ENCODE measurements at regions not wholly inside any gene's neighbourhood (a gene's known extent, or its start where the extent isn't known, plus 50 kb on each side); places are given as distances from the start of the nearest gene placed in this dataset.

DNA sequence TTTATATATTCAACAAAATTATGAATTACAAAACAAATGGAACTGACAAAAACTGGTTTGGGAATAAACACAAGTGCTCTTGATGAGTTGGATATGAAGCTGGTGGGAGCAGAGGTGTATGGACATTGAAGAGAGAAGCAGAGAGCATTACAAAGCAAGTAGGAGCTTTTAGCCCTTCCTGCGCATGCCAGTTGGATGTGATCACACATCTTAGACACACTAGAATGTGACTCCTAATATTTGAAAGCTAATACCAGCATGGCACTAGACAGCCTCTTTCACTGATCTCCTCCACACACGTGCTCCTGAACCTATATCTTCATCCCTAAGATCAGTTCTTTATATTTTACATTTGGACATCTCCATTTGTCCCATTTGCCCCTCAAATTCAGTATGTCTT is 298.1 kb downstream of the MTX2 start:
- H3K9me3 ChIP-seq (ENCODE audit: severe bottlenecking): no peaks in the 10 kb centered on the region
- H3K27ac ChIP-seq: no peak overlapping the region
- peaks cover 85% of the 10 kb centered on the region for H3K27me3 ChIP-seq (ENCODE audit: insufficient read depth, low read depth, severe bottlenecking)
- H3K36me3 ChIP-seq: no peaks in the 10 kb centered on the region
- DNase-seq: no peak
- H3K4me3 ChIP-seq (ENCODE audit: low read depth, low read length): no peak overlapping the region
- TF ChIP-seq, protein P1, sequence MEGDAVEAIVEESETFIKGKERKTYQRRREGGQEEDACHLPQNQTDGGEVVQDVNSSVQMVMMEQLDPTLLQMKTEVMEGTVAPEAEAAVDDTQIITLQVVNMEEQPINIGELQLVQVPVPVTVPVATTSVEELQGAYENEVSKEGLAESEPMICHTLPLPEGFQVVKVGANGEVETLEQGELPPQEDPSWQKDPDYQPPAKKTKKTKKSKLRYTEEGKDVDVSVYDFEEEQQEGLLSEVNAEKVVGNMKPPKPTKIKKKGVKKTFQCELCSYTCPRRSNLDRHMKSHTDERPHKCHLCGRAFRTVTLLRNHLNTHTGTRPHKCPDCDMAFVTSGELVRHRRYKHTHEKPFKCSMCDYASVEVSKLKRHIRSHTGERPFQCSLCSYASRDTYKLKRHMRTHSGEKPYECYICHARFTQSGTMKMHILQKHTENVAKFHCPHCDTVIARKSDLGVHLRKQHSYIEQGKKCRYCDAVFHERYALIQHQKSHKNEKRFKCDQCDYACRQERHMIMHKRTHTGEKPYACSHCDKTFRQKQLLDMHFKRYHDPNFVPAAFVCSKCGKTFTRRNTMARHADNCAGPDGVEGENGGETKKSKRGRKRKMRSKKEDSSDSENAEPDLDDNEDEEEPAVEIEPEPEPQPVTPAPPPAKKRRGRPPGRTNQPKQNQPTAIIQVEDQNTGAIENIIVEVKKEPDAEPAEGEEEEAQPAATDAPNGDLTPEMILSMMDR (IDR thresholded peaks at IDR 0.05; ENCODE audit: low read depth, low read length): no peak

DNA sequence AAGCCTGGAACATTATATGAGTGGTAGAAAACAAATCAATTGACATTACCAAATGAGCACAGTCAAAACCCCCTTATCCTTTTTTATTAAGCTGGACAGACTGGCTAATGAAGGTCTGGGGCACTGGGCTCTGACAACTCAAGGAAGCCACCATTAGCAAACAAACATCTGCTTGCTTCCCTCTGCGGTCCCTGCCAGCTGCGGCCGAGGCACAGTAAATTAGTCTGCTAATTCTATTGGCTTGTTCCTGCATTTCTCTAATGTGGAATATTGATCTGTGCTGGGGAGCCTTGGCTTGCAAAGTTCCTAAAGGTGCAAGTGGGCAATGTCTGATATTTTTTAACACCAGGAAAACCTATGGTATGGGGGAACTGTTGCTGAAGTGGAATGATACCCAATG is 300.3 kb downstream of the MTX2 start:
- Histone ChIP-seq H3K27me3 (ENCODE audit: insufficient read depth, low read depth, severe bottlenecking) (peaks cover 85% of the 10 kb centered on the region), H3K4me3 (ENCODE audit: low read depth, low read length) (no peak overlapping the region), H3K9me3 (ENCODE audit: severe bottlenecking) (no peaks in the 10 kb centered on the region), H3K36me3 (no peaks in the 10 kb centered on the region), H3K27ac (no peak overlapping the region)
- no peak for DNase-seq
- TF ChIP-seq, protein P1 (IDR thresholded peaks at IDR 0.05; ENCODE audit: low read depth, low read length): no peak

DNA sequence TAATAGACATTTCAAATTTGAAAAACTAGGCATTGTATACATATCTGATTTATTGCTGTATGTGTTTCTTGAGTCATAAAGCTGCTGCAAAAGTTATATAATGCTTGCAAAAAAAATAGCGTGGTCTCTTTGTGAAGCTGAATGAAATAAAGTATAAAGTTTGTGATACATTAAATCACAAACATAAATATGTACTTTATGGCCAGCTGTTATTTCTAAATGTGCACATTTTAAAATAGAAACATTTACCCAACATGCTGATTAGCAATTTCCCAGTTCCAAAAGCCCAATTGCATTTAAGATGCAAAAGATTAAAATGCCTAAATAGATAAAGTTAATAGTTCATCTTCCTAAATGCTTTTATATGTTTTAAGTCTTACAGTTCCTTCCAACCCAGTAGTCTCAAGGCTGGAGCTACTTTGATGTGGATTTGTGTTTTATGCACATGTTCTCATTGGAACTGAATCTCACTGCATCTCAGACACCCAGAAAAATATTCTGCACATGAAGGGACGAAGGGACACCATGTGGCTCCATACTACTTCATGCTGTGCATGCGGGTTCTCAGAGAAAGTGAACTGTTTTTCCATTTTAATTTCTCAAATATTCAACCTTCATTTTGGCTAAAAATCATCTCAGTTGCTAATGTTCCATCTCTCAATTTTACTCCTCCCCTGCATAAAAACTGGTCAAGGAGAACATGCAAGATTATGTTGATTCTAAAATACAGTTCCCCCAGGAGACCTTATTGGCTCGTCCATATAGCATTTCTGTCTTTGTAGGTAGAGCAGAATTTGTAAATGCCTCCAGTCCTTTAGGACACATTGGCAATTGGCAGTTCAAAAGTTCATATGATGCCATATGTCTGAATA is 304.6 kb downstream of the MTX2 start:
- Histone ChIP-seq H3K27ac (no peak overlapping the region), H3K9me3 (ENCODE audit: severe bottlenecking) (no peaks in the 10 kb centered on the region), H3K4me3 (ENCODE audit: low read depth, low read length) (no peak overlapping the region), H3K36me3 (no peaks in the 10 kb centered on the region), H3K27me3 (ENCODE audit: insufficient read depth, low read depth, severe bottlenecking) (peaks cover 79% of the 10 kb centered on the region)
- TF ChIP-seq, protein P1 (IDR thresholded peaks at IDR 0.05; ENCODE audit: low read depth, low read length): no peak
- no peak for DNase-seq

DNA sequence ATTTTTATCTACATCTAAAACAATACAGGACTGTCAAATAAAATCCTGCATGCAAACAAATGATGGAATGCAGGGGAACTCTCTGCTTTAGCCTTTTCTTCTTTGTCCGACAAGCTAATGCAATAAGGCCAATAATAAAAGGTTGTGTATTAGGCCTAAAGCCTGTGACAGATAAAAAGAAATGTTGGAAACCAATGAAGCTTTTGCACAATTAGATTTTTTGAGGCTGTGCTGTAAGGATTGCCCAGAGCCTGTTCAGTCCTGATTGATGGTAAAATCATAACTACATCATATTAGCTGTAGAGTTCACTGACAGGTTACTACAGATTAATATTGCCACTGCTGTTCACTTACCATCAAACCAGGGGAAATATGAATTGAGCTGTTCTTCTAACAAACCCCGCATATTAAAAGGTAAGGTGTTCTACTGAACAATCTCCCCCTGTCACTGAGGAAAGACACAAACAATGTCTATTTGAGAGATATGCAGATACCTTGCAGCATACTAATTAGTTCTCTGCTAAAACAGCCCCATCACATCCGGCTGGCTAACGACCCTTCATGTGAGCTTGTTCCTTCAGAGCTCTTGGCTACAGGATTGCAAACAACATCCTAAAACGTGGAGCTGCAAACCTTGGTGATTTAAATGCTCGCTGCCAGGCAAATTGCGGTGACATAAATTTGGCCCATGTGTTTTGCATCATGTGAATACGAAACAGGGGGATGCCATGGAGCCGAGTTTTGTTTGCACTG is 305.4 kb downstream of the MTX2 start:
- H3K4me3 ChIP-seq (ENCODE audit: low read depth, low read length): no peak overlapping the region
- no peaks in the 10 kb centered on the region for H3K36me3 ChIP-seq
- TF ChIP-seq, protein P1 (IDR thresholded peaks at IDR 0.05; ENCODE audit: low read depth, low read length): no peak
- no peaks in the 10 kb centered on the region for H3K9me3 ChIP-seq (ENCODE audit: severe bottlenecking)
- DNase-seq: no peak
- H3K27me3 ChIP-seq (ENCODE audit: insufficient read depth, low read depth, severe bottlenecking): peaks cover 79% of the 10 kb centered on the region
- H3K27ac ChIP-seq: no peak overlapping the region

DNA sequence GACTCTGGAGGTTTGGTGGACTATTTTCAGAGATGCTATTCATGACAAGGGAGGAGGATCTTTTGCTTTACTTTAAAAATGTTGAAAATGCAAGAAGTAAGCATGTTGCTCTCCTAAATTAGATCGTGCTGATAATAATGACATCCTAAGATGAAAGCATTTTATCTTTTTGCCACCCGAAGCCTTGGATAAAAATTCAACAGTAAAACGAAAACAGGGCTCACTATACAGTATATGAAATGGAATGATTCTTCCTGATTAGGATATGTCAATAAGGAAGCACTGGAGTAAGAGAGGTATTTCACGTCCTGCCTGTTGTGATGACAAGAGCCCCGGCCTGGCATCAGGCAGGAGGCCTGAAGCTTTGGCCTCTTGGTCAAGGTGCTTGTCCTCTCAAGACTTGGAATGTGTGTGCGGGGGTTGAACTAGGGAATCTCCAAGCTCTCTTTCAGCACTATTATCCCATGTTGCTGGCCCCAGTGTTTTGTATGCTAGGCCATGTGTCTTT is 306.0 kb downstream of the MTX2 start:
- TF ChIP-seq, protein P1 (IDR thresholded peaks at IDR 0.05; ENCODE audit: low read depth, low read length): no peak
- Histone ChIP-seq H3K27me3 (ENCODE audit: insufficient read depth, low read depth, severe bottlenecking) (peaks cover 77% of the 10 kb centered on the region), H3K27ac (no peak overlapping the region)

More for the DNA sequence above, 306.0 kb downstream of the MTX2 start:
- H3K9me3 ChIP-seq (ENCODE audit: severe bottlenecking): no peaks in the 10 kb centered on the region
- no peak overlapping the region for H3K4me3 ChIP-seq (ENCODE audit: low read depth, low read length)
- no peaks in the 10 kb centered on the region for H3K36me3 ChIP-seq
- DNase-seq: no peak

Data from WERI-Rb-1 (cell line).